ENCODE measurements at regions not wholly inside any gene's neighbourhood (a gene's known extent, or its start where the extent isn't known, plus 50 kb on each side); places are given as distances from the start of the nearest gene placed in this dataset.

DNA sequence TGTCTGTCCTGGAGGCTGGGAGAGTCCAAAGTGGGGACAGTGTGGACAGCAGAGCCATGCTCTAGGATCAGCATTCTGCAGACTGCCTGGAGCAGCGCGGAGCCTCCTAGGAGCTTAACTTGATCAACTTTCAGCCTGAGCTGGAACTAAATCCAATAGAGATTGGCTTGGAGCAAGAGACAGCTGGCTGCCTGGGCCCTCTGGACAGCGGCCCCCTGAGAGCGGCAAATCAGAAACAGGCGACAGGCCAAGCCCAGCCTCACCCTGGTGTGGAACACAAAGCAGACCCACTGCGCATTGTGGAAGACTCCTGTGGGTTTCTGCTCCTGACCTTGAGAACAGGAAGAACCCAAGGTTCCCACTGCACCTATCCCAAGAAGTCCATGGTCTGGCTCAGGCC is 462.2 kb downstream of the TSHZ3 start:
- no peak for DNase-seq (ENCODE audit: low read depth)
- no peak overlapping the region for H3K4me3 ChIP-seq (ENCODE audit: low read depth, low read length)

GRCh38 chr19:30886222-30886621 is 463.0 kb downstream of the TSHZ3 start:
- no peak for DNase-seq (ENCODE audit: low read depth)
- H3K4me3 ChIP-seq (ENCODE audit: low read depth, low read length) = no peak overlapping the region

DNA sequence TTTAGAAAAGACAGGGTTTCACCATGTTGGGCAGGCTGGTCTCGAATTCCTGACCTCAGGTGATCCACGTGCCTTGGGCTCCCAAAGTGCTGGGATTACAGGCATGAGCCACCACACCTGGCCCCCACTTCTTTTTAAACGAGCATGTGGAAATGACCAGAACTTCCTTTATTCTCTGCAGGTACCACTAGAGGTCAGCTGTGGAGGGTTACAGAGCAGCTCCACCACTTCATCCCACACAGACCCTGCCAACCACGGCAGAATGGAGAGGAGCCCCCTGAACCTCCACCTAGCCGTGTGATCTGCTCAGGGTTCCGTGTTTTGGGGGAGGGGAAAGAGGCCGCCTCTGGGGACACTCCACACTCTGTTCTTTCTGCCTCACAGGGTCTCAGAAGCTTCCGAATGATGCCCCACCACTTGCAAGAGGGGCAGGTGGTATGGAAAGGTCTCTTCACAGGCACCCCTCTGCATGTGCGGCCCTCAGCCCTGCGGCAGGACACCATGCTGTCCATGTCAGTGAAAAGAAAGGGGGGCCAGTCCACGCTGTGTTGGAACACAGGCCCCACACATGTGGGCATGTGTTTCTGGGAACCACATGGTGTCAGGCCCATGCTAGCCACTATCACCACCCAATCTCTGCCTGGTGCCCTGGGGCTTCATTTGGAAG is 465.0 kb downstream of the TSHZ3 start:
- no peak overlapping the region for H3K4me3 ChIP-seq (ENCODE audit: low read depth, low read length)
- no peak for DNase-seq (ENCODE audit: low read depth)

DNA sequence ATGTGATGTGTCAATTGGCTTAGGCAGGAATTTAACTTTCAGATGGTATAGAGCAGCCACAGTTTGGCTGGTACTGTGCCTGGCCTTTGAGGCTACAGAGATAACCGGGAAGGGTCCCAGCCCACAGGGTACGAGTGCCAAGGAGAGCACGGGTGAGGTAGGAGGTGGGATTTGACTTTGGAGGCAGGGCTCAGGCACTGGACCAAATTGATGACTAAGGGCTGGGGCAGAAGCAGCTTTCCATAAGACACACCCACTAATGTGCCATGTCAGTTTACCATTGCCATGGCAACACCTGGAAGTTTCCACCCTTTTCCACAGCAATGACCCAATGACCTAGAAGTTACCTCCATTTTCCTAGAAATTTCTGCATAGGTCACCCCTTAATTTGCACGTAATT is 466.2 kb downstream of the TSHZ3 start:
- DNase-seq (ENCODE audit: low read depth) = no peak
- no peak overlapping the region for H3K4me3 ChIP-seq (ENCODE audit: low read depth, low read length)

DNA sequence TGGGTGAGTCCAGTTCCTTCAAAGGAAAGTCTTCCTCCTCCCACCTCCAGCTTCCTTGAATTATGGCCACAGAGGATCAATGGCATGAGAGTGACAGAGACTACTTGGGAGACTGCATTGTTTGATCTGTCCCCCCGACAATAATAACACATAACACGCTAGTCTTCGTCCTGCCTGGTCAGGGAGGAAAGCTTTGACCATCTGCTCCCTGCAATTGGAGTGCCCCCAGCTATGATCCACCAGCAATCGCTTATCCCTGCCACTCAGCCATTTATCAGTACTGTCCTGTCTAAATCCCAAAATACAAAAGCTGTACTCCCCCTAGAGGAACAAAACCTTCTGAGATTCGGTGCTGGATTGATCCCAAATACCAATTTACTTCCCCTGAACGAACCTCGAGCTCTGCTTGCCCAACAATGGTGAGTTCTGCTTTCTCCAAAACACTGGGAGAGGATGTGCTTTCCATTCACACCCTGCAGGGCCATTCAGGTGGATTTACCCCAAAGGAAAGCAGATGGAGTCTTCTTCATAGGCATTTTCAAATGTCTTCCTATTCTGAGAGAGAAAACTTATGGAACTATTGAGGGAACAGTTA is 466.7 kb downstream of the TSHZ3 start:
- no peak overlapping the region for H3K4me3 ChIP-seq (ENCODE audit: low read depth, low read length)
- no peak for DNase-seq (ENCODE audit: low read depth)

DNA sequence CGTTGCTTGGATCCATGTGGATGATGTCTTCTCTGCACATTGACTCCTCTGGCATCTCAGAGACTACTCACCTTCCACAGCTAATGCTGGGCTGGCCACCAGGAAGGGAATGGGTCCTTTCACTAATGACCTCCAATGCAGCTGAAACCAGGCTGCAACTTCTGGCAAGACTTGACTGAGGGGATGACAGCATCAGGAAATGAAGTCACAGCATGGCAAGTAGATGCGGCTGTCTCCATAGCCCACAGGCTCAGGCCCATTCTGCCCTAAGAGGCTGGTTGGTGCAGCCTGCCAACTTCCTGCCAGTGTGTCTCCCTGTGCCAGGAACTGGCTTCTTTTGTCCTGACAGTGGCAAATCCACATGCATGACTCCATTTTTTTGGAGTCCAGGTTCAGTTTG is 467.3 kb downstream of the TSHZ3 start:
- no peak for DNase-seq (ENCODE audit: low read depth)
- H3K4me3 ChIP-seq (ENCODE audit: low read depth, low read length) = no peak overlapping the region

DNA sequence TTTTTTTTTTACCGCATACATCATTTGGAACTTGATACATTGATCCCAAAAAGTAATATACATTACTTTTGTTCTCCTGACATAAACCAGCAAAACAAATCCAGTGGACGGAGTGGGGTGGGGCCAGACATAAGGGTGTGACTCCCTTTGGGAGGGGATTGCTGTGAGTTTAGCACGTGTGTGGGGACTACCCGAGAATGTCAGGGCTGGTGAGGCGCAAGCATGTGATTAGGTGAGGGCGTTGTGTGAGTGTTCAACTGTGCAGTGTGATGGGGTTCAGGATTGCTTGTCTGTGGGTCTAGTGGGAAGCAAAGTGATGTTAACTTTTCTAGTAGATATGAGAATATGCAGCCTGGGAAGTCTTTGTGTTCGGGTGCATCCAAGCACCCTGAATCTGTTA is 468.0 kb downstream of the TSHZ3 start:
- H3K4me3 ChIP-seq (ENCODE audit: low read depth, low read length) = no peak overlapping the region
- DNase-seq (ENCODE audit: low read depth) = no peak

DNA sequence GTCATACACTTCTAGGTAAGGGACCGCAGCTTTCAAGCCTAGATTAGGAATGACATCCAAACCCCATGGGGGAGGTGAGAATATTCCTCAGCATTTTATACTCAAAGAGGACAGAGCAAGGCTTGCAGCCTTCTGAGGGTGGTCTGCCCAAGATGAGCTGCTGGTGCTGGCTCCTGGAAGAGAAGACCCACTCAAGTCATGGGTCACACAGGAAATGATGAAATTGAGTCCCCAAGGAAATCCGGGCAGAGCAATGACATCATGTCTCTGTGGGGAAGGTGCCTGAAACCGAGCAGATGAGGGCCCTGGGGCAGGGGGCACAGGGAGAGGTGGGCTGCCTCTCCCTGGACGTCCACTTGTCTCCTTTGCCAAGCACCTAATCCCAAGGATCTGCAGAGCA is 468.7 kb downstream of the TSHZ3 start:
- DNase-seq (ENCODE audit: low read depth) = no peak
- no peak overlapping the region for H3K4me3 ChIP-seq (ENCODE audit: low read depth, low read length)

DNA sequence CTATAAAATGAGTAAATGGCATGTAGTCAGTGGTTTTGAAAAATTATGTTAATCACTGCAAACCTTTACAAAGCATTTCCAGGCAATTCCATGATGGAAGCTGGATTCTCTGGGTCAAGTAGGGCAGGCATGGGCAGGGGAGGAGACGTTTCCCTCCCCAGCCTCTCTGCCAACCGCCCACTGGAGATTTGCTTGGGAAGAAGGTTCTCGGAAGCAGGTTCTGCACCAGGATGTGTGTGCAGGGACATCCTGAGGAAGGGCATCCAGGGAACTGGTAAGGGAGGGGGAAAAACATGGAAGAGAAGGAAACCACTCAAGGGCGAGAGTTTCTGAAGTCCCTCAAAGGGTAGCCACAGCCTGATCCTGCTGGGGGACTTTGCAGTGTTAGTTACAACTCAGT is 469.1 kb downstream of the TSHZ3 start:
- no peak for DNase-seq (ENCODE audit: low read depth)
- H3K4me3 ChIP-seq (ENCODE audit: low read depth, low read length) = no peak overlapping the region

GRCh38 chr19:30879736-30880135 is 469.5 kb downstream of the TSHZ3 start:
- H3K4me3 ChIP-seq (ENCODE audit: low read depth, low read length) = no peak overlapping the region
- DNase-seq (ENCODE audit: low read depth) = no peak

DNA sequence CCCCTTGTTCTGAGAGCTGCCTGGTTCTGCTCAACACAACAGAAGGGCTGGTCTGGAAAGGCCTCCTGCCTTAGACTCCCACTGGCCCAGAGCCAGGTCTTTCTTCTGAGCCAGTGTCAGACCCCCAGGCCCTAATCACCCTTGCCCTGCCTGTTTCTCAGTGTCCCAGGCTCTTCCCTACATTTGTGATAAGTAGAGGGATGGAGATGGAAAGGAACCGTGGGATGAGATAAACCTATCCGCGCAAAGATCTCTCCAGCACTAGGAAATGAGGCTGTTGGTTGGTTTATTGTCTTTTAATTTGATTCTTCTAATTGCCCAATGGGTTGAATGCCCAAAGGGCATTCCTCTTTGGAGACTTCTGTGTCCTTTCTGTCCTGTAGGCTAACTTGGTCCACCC is 470.0 kb downstream of the TSHZ3 start:
- DNase-seq (ENCODE audit: low read depth) = no peak
- no peak overlapping the region for H3K4me3 ChIP-seq (ENCODE audit: low read depth, low read length)

DNA sequence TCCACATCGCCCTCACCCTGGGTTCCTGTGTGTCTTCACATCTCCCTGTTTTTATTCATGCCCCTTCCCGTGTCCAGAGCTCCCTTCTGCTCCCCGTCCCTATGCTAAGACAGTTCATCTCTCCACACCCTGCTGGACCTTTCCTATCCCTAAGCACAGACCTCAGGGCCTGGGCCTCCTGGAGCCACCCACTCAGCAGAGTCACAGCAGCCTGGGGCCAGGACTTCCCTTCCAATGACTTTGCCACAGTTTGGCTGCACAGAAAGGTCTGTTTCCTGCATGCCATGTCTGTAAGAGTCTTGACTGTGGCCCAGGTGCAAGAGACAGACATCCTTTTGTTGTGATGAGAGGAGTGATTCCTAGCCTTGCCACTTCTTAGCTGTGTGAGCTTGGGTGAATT is 470.7 kb downstream of the TSHZ3 start:
- DNase-seq (ENCODE audit: low read depth) = no peak
- no peak overlapping the region for H3K4me3 ChIP-seq (ENCODE audit: low read depth, low read length)

- no peak for DNase-seq (ENCODE audit: low read depth)
- no peak overlapping the region for H3K4me3 ChIP-seq (ENCODE audit: low read depth, low read length)
Measured at GRCh38 chr19:30877661-30878113, 471.5 kb downstream of the TSHZ3 start.

GRCh38 chr19:30873691-30874090 is 475.5 kb downstream of the TSHZ3 start:
- H3K4me3 ChIP-seq (ENCODE audit: low read depth, low read length) = no peak overlapping the region
- no peak for DNase-seq (ENCODE audit: low read depth)

DNA sequence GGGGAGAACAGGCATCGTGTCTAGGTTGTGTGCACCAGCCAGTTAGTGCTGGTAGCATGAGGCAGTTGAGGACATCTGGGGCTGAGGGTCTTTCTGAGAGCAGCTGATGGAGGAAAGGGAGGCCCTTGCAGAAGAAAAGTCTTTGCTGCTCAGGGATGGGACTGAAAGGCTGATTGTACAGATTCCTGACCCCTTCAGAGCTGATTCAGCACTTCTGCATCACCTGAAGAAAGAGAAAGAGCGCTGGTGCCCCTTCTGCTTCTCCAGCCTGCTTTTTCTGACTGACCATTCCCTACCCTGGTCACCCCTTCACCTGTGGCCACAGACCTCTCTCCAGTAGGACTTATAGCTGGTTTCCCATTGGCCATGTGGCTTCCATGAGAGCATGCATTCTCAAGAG is 476.2 kb downstream of the TSHZ3 start:
- no peak for DNase-seq (ENCODE audit: low read depth)
- no peak overlapping the region for H3K4me3 ChIP-seq (ENCODE audit: low read depth, low read length)

DNA sequence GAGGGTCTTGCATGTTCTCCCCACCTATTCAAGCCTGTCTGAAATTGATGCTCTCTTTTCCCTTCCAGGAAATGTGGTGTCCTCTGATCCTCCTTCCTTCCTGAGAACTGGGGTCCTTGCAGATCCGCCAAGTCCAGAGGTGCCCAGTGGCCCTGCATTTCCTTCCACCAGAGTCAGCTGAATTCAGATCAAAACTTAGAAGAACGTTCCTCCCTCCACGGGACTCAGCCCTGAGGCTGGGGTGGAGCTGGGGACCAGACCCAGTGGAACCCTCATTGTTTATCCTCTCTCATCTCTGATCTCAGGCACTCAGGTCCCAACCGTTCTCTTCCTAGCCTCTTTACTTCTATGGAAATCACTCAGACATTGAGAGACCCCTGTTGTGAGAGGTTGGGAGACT is 477.3 kb downstream of the TSHZ3 start:
- no peak for DNase-seq (ENCODE audit: low read depth)

GRCh38 chr19:30870876-30871275 is 478.4 kb downstream of the TSHZ3 start:
- H3K4me3 ChIP-seq (ENCODE audit: low read depth, low read length) = no peak overlapping the region
- no peak for DNase-seq (ENCODE audit: low read depth)

More for the DNA sequence above, 477.3 kb downstream of the TSHZ3 start:
- H3K4me3 ChIP-seq (ENCODE audit: low read depth, low read length) = no peak overlapping the region

DNA sequence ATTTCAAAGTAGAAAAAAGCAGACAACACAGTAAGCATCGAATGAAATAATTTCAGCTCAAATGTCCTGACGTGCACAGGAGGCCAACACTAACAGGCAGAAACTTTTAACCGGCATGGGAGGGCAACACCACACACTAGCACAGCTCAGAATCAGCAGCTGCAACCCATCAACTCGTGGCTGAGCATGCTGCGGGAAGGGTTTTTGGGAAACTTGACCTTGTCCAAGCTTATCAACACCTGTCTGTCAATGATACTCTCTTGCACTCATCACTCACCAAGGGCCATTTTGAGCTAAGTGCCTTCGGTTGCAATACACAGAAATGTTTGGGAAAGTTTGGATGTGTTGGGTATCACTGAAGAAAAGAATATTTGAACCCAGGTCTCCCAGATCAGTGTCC is 483.7 kb downstream of the TSHZ3 start:
- no peak for DNase-seq (ENCODE audit: low read depth)

GRCh38 chr19:30864391-30865215 is 484.6 kb downstream of the TSHZ3 start:
- no peak overlapping the region for H3K4me3 ChIP-seq (ENCODE audit: low read depth, low read length)

More for the DNA sequence above, 483.7 kb downstream of the TSHZ3 start:
- H3K4me3 ChIP-seq (ENCODE audit: low read depth, low read length) = no peak overlapping the region

DNA sequence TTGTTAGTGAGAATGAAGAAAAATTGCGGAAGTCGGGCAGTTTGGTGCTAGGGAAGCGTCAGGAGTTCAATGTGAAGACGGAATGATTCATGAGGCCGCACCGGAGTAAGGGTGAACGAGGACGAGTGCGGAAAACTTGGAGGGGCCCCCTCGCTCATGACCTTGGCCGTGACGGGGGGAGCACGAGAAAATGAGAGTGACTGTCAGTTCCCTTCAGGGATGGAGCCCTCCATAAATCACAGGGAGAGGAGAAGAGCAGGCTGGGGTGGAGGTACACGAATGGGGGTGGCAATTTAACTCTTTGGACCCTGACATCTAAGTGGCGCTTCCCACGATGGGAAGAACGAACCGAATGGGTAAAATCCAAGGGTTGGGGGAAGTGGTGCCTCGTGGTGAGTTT is 486.4 kb downstream of the TSHZ3 start:
- no peak for DNase-seq (ENCODE audit: low read depth)
- H3K4me3 ChIP-seq (ENCODE audit: low read depth, low read length) = no peak overlapping the region

More at GRCh38 chr19:30864391-30865215, 484.6 kb downstream of the TSHZ3 start:
- DNase-seq (ENCODE audit: low read depth) = no peak

DNA sequence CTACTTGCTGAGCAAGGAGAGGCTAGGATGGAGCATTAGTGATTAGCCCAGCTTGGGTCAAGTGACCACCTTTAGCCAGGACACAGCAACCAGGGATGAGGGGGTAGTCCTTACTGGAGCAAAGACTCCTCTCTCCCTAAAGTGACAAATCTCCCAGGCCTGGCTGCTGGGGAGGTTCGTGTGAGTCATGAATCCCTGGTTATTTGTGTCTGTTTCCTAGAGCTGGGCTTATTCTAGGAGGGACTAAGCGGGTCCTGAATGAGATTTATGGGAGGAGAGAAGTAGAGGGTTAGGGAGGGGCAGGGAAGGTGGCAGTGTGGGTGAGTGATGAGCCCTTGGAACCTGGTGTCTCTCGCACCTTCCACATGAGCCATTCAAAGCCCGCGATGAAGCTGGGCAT is 487.3 kb downstream of the TSHZ3 start:
- no peak for DNase-seq (ENCODE audit: low read depth)
- H3K4me3 ChIP-seq (ENCODE audit: low read depth, low read length) = no peak overlapping the region
